Neural progenitor cell (in vitro differentiated cells): ENCODE measurements at regions not wholly inside any gene's neighbourhood (a gene's known extent, or its start where the extent isn't known, plus 50 kb on each side); places are given as distances from the start of the nearest gene placed in this dataset.

ENCODE experiments used
- DNase-seq: peaks from one replicate; pipeline ENCODE4 v3.0.0-alpha.2; 2016; ENCODE audit warnings: low spot score
- H2AFZ ChIP-seq: fragments of 200-600 bp; sonication (generic); replicated peaks from 2 replicates; pipeline ENCODE4 v1.6.1; 2016; ENCODE audit warnings: antibody characterized with exemption
- H3F3A ChIP-seq: fragments of 200-600 bp; sonication (generic); 2 replicates; pipeline ENCODE4 v1.6.1; 2016; ENCODE audit warnings: antibody characterized with exemption, low read depth
- H3K27ac ChIP-seq: fragments of 200-600 bp; sonication (generic); 2 replicates; pipeline ENCODE4 v1.5.1; 2016; ENCODE audit warnings: mild to moderate bottlenecking
- H3K27me3 ChIP-seq: fragments of 200-600 bp; sonication (generic); 2 replicates; pipeline ENCODE4 v1.6.1; 2016; ENCODE audit warnings: mild to moderate bottlenecking, moderate library complexity
- H3K36me3 ChIP-seq: fragments of 200-600 bp; sonication (generic); 2 replicates; pipeline ENCODE4 v1.5.1; 2016
- H3K4me1 ChIP-seq: fragments of 200-600 bp; sonication (generic); 2 replicates; pipeline ENCODE4 v1.6.1; 2016; ENCODE audit warnings: mixed run types
- H3K4me2 ChIP-seq: fragments of 200-600 bp; sonication (generic); 2 replicates; pipeline ENCODE4 v1.6.1; 2016
- H3K4me3 ChIP-seq: fragments of 200-600 bp; sonication (generic); 2 replicates; pipeline ENCODE4 v1.5.1; 2016
- H3K79me2 ChIP-seq: fragments of 200-600 bp; sonication (generic); 2 replicates; pipeline ENCODE4 v1.6.1; 2016; ENCODE audit warnings: low read depth
- H3K9ac ChIP-seq: fragments of 200-600 bp; sonication (generic); 2 replicates; pipeline ENCODE4 v1.6.1; 2016
- H3K9me3 ChIP-seq: fragments of 200-600 bp; sonication (generic); 2 replicates; pipeline ENCODE4 v1.5.1; 2016; ENCODE audit warnings: low read depth
- H4K20me1 ChIP-seq: fragments of 200-600 bp; sonication (generic); 2 replicates; pipeline ENCODE4 v1.6.1; 2016; ENCODE audit warnings: low read depth
- H3K27ac Mint-ChIP-seq: 3 replicates; pipeline ENCODE4 v1.8.0; 2021; ENCODE audit warnings: mixed read lengths
- H3K27me3 Mint-ChIP-seq: 2 replicates; pipeline ENCODE4 v1.8.0; 2022; ENCODE audit warnings: low read depth, mild to moderate bottlenecking, inconsistent platforms, moderate library complexity, mixed read lengths; ENCODE audit not compliant: insufficient read depth
- H3K36me3 Mint-ChIP-seq: 3 replicates; pipeline ENCODE4 v1.8.0; 2021; ENCODE audit warnings: mixed read lengths
- H3K4me1 Mint-ChIP-seq: 3 replicates; pipeline ENCODE4 v1.8.0; 2021; ENCODE audit warnings: mixed read lengths
- H3K4me3 Mint-ChIP-seq: 3 replicates; pipeline ENCODE4 v1.8.0; 2021; ENCODE audit warnings: mild to moderate bottlenecking, moderate library complexity, mixed read lengths
- H3K9me3 Mint-ChIP-seq: 3 replicates; pipeline ENCODE4 v1.8.0; 2020; ENCODE audit warnings: mixed read lengths
- EZH2 ChIP-seq: fragments of 200-600 bp; sonication (generic); IDR thresholded peaks from 2 replicates; pipeline ENCODE4 v1.6.1; 2017; ENCODE audit warnings: antibody characterized with exemption, mild to moderate bottlenecking, moderate library complexity
- EZH2phosphoT487 ChIP-seq: fragments of 200-600 bp; sonication (generic); IDR thresholded peaks from 2 replicates; pipeline ENCODE4 v1.6.1; 2017; ENCODE audit warnings: antibody characterized with exemption
- TF ChIP-seq, protein P1 (sequence below): fragments of 200-600 bp; sonication (generic); IDR thresholded peaks from 2 replicates; pipeline ENCODE4 v1.5.1; 2017; ENCODE audit warnings: antibody characterized with exemption, mild to moderate bottlenecking

DNA sequence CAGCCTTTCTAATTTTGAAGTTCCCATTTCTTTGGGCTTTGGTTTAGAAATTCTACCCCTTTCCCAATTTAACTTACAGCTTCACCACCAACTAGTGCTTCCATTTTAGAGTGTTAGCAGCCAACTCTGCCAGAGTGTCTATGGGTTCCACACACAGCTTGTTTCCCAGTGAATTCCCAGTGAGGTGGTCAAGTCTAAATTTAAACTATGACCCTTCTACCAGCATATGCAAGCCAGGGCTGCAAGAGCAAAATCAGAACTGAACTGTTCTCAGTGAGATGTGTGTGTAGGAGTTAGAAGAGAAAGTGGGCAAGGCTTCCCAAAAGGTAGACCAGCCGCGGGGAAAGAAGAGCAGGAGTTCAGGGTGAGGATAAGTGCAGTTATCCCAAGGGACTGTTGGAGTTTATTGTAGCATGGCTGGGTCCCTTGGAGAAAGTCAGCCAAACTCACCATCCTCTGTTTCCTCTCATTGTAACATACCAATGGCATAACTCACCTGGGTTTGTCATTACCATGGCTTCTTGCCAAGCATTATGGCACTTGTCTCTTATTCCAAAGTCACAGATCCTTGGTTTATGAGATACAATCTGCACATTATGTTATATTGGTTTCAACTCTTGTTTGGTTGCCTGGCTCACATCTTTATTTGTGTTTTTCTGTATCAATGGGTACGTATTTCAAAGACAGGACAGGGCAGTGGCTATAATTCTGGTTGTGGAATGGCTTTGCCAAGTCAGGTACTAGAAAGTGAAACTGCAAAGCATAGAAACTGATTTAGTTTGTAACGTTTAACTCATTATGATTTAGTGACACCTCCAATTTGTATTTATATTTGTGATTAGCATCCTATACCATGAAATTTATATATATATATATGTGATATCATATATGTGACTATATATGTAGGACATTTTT is 130.2 kb upstream of the UMPS start:
- H3K4me3 Mint-ChIP-seq = no peak overlapping the region
- H3K9me3 ChIP-seq = no peaks in the 10 kb centered on the region
- H3K4me1 ChIP-seq = peaks cover 7% of the 10 kb centered on the region
- no peaks in the 10 kb centered on the region for H3K79me2 ChIP-seq
- H3F3A ChIP-seq = no peaks in the 10 kb centered on the region
- no peaks in the 10 kb centered on the region for H3K36me3 Mint-ChIP-seq
- no peak overlapping the region for H3K9ac ChIP-seq
- H3K27ac Mint-ChIP-seq = no peak overlapping the region
- no peaks in the 10 kb centered on the region for H3K9me3 Mint-ChIP-seq
- DNase-seq = no peak
- H3K4me3 ChIP-seq = no peak overlapping the region
- no peak overlapping the region for H3K4me2 ChIP-seq
- no peaks in the 10 kb centered on the region for H4K20me1 ChIP-seq
- H2AFZ ChIP-seq = no peak overlapping the region
- no peaks in the 10 kb centered on the region for H3K27me3 ChIP-seq
- H3K4me1 Mint-ChIP-seq = peaks cover 6% of the 10 kb centered on the region
- no peak for TF ChIP-seq EZH2phosphoT487
- TF ChIP-seq EZH2 = no peak
- TF ChIP-seq, protein P1, sequence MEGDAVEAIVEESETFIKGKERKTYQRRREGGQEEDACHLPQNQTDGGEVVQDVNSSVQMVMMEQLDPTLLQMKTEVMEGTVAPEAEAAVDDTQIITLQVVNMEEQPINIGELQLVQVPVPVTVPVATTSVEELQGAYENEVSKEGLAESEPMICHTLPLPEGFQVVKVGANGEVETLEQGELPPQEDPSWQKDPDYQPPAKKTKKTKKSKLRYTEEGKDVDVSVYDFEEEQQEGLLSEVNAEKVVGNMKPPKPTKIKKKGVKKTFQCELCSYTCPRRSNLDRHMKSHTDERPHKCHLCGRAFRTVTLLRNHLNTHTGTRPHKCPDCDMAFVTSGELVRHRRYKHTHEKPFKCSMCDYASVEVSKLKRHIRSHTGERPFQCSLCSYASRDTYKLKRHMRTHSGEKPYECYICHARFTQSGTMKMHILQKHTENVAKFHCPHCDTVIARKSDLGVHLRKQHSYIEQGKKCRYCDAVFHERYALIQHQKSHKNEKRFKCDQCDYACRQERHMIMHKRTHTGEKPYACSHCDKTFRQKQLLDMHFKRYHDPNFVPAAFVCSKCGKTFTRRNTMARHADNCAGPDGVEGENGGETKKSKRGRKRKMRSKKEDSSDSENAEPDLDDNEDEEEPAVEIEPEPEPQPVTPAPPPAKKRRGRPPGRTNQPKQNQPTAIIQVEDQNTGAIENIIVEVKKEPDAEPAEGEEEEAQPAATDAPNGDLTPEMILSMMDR = no peak
- H3K27ac ChIP-seq = no peak overlapping the region
- H3K27me3 Mint-ChIP-seq = peaks cover 2% of the 10 kb centered on the region
- H3K36me3 ChIP-seq = no peaks in the 10 kb centered on the region

DNA sequence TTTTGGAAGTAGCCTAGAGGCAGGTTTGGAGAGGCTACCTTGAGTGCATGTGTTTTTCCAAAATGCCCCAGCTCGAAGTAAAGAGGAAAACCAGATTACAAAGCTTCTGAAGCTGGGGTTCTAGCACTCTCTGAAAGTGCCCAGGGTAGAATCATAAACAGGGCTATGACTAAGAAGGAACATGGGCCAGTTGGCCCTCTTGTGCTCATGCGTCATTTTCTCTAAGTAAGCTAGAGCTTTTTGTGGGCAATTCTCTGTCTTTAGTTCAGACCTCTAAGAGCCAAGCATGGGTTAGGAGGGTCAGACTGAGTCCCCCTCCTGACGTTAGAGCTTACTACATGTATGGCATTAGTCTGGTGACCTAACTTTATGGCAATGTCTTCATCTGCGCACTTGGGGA is 129.5 kb upstream of the UMPS start:
- Histone ChIP-seq H3K36me3 (no peaks in the 10 kb centered on the region), H3K27me3 (no peaks in the 10 kb centered on the region), H3K79me2 (no peaks in the 10 kb centered on the region), H3K4me3 (no peak overlapping the region), H2AFZ (no peak overlapping the region), H3K27ac (no peak overlapping the region), H3K9ac (no peak overlapping the region), H3K4me2 (no peak overlapping the region), H3F3A (no peaks in the 10 kb centered on the region), H3K4me1 (peaks cover 7% of the 10 kb centered on the region), H3K9me3 (no peaks in the 10 kb centered on the region), H4K20me1 (no peaks in the 10 kb centered on the region)
- H3K9me3 Mint-ChIP-seq = no peaks in the 10 kb centered on the region
- no peak for DNase-seq
- H3K27ac Mint-ChIP-seq = no peak overlapping the region
- H3K36me3 Mint-ChIP-seq = no peaks in the 10 kb centered on the region
- H3K4me3 Mint-ChIP-seq = no peak overlapping the region
- TF ChIP-seq EZH2phosphoT487 (no peak), EZH2 (no peak)
- TF ChIP-seq, protein P1 = no peak
- peaks cover 6% of the 10 kb centered on the region for H3K4me1 Mint-ChIP-seq
- peaks cover 2% of the 10 kb centered on the region for H3K27me3 Mint-ChIP-seq

DNA sequence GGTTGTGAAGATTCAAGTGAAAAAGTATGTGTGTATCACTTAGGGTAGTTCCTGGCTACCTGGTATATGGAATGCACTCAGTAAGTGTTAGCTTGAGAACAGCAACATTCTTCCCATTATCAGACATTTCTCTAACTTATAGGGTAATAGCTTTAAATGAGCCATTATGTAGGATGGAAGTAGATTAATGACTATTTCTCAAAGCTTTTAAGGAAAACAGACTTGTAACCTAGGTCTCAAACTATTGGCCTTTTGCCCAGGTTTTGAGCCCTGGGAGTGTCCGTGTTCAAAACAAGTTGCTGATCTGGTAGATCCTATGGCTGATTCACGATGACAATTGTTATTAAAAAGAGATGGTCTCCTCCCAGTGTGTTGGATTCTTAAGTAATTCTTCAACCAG is 129.1 kb upstream of the UMPS start:
- H4K20me1 ChIP-seq = no peaks in the 10 kb centered on the region
- no peak overlapping the region for H3K27ac Mint-ChIP-seq
- H3K4me1 Mint-ChIP-seq = peaks cover 6% of the 10 kb centered on the region
- H3K36me3 Mint-ChIP-seq = no peaks in the 10 kb centered on the region
- H3K4me3 Mint-ChIP-seq = no peak overlapping the region
- H3K9me3 ChIP-seq = no peaks in the 10 kb centered on the region
- no peaks in the 10 kb centered on the region for H3K9me3 Mint-ChIP-seq
- H3K4me2 ChIP-seq = no peak overlapping the region
- H3K79me2 ChIP-seq = no peaks in the 10 kb centered on the region
- H3F3A ChIP-seq = no peaks in the 10 kb centered on the region
- no peaks in the 10 kb centered on the region for H3K36me3 ChIP-seq
- H3K27me3 ChIP-seq = no peaks in the 10 kb centered on the region
- DNase-seq = no peak
- peaks cover 2% of the 10 kb centered on the region for H3K27me3 Mint-ChIP-seq
- peaks cover 7% of the 10 kb centered on the region for H3K4me1 ChIP-seq
- no peak overlapping the region for H3K27ac ChIP-seq
- TF ChIP-seq EZH2phosphoT487 (no peak), EZH2 (no peak)
- TF ChIP-seq, protein P1 = no peak
- H3K4me3 ChIP-seq = no peak overlapping the region
- no peak overlapping the region for H3K9ac ChIP-seq
- no peak overlapping the region for H2AFZ ChIP-seq
